HG03097 (cell line): ENCODE measurements at regions not wholly inside any gene's neighbourhood (a gene's known extent, or its start where the extent isn't known, plus 50 kb on each side); places are given as distances from the start of the nearest gene placed in this dataset.
"Not testable (repeated sequence)": the region's sequence is repeated elsewhere in the genome, so short reads cannot be mapped to it uniquely, and the experiment has no call there.

Source experiments
- ATAC-seq: cut with Tn5 transposase; IDR thresholded peaks from one replicate; pipeline ENCODE4 v1.9.1; 2021; ENCODE audit not compliant: unreplicated experiment, low FRiP score

DNA sequence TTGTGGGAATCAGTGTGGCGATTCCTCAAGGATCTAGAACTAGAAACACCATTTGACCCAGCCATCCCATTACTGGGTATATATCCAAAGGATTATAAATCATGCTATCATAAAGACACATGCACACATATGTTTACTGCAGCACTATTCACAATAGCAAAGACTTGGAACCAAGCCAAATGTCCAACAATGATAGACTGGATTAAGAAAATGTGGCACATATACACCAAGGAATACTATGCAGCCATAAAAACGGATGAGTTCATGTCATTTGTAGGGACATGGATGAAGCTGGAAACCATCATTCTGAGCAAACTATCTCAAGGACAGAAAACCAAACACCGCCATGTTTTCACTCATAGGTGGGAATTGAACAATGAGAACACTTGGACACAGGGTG lies 250.9 kb upstream of the FGF13 start:
- not testable (repeated sequence) for ATAC-seq

DNA sequence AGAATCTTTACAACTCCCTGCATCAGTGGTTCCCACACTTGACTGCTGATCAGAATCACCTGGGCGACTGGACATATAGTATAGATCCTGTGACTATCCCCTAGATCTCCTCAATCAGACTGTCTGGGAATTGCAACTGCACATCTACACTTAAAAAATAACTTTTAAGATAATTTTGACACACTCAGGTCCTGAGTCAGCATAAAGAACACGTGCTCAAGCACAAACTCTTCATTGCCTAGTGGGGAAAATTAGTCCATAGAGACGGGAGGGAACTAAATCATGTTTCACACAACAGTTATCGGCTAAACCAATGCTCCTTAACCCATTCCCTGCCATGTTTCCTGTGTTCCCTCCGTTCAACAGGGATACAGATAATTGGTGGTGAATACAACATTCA lies 243.5 kb upstream of the FGF13 start:
- no peak for ATAC-seq

DNA sequence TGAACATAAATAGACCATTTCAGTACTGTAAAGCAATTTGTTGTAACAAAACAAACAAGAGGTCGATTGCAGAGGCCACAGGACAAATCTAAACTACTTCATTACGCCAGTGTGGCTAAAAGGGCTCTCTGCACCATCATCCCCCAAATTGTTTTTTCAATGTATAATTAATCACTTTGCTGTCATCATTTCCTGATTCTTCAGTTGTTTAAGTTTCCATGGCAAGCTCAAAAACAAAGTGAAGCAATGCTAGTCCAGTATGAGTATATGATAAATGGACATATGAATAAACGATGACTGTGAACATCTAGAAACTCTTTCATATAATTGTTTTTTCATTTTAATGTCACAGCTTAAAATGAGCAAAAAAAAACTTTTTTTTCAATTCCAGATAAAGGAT lies 235.4 kb upstream of the FGF13 start:
- ATAC-seq = no peak

DNA sequence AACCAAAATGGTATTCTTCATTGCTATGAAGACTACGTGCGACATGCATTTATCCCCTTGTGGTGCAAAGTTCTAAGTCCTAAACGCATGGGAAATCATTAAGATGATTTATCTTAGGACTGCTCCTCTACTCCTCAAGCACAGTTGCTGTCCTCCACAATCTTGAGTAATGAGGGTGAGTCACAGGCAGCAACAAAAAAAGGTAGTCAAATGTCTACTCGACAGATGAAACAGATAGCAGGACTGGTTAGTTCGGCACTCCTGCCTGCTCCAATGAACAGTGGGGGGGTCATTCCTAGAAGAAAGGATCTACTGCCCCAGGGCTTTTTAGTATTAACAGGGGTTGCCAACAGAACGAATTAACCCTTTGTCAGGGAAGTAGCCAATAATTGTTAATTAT lies 233.7 kb upstream of the FGF13 start:
- no peak for ATAC-seq

DNA sequence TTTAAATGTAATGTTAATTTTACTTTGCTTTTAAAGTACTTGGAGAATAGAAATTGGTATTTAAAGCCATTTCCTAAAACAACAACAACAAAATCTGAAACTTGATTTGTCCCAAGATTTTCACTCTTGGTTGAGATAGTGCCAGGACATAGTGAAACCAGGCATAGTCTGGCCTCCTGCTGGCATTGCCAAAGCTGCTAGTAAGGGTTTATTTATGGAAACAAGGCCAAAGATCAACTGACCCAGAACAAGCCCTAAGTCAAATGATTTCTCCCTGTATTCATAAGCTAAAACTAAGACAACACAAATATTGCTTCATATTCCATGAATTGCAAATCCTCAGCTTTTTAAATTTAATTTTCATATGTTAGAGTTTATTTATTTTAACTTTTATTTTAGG lies 227.5 kb upstream of the FGF13 start:
- ATAC-seq = no peak

DNA sequence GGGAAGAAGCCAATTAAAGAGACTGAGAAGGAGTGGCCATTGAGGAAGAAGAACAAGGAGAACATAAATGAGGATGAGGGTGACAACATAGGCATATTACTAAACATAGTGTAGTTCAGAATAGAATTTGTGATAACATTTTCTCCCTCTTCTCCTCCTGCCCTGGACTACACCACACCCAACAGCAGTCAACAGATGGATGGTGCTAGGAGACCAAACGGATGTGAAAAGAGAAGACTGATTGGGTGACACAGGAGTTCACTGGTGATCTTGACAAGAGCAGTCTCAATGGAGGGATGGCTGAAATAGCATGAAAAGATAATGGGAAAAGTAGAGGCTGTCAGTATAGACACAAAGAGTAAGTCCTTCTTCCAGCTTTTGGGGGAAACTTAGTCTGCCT lies 226.5 kb upstream of the FGF13 start:
- no peak for ATAC-seq

DNA sequence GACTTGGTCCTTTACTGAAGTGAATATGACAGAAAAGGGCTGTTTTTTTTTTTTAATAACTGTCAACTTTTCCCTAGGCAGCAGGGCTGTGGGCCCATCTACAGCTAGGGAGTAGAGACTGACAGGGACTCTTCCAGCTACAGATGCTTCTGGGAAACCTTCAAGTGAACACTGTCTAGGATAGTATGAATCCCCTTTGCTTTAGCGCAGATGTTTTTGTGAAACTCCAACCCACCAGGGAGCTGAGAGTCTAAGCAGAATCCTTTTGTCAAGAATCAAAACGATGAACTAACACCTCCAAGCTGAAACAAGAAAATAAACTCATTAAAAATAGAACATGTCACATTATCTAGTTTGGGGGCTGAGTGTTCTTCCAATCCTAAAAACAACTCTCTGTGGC lies 219.7 kb upstream of the FGF13 start:
- no peak for ATAC-seq

DNA sequence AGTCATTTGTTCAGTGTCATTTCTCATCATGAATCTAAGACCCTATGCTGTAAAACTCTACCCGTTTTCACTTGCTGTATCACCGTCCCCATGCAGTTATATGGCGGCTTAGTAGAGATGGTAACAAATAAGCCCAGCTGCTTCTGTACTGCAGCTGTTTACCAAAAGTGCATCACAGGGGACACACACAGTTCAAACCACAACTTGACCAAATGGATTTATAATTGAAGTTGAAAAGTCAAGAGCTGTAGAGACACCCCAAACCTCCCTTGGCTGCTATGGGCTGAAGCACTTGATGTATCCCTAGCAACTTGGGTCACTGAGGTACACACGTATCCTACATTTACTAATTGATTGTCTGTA lies 219.0 kb upstream of the FGF13 start:
- no peak for ATAC-seq

DNA sequence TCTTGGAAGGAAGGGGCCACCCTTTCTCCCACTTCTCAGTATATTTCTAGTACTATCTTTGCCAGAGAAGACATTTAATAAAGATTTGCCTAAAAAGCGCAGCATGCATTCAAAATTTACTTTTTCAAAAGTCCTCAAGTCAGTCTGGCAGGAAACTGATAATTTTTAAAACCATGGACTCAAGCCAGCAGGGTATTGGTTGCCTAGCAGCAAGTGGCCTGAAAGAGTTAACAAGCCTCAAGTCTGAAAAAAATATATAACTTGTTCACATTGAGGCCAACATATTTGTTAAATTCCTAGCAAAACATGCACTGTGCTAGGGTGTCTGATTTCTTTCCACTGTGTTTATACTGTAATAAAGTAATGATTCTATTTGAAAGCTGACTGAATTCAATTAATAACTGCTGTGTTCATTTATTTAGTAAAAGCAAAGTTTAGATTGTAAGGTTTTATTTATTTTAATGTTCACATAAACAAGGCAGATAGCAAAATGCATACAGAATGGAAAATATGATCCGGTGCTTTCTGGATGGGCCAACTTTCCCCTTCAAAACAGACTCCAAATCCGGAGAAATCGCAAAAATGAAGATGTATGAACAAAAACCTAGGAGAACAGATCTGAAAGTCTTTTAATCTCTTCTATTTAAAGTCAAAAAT lies 218.5 kb upstream of the FGF13 start:
- no peak for ATAC-seq

DNA sequence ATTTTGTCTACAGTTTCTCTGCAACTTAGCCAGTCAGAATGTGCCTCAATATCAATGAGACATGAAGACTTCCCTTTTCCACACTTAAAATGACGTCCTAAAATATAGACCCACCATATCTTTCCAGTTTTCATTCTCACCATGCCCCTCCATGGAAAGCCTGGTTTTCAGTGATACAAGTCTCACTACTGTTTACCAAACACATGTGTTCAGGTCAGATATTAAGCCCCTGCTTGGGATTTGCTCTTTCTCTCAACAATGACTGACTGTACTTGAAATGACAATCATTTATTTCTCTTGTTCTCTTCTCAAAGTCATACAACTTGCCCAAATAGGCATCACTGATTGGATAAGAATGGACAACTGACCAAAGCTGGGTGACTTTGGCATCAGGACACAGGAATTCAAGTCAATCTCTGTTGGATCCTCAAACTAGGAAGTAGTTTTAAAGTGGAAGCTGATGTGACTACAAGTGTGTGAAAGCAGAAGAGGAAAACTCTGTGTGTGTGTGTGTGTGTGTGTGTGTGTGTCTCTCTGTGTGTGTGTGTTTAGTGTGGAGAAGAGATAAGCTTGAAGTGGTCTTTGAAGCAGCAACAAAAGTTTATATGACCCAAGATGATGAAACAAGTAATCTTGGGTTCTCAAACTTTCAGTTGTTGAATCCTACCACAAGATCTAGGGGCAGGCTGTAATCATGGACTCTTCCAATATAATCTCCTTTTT lies 217.4 kb upstream of the FGF13 start:
- no peak for ATAC-seq

DNA sequence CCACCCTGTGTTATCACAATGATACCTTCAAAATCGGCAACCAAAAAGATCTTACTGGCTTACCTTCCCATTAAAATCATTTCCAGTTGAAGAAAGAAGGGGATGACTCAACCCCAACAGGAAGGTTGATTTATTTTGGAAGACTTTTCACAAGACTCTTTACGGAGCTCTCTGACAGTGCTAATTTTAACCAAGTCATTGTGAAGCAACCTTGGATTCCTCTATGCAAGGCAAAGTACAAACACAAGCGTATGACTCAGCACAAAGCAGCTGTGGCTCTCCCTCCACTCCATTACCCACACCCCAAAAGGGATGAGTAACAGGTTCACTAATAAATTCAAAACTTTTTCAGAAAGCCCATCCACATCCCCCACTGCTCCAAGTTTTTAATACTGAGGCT lies 213.8 kb upstream of the FGF13 start:
- ATAC-seq = no peak

DNA sequence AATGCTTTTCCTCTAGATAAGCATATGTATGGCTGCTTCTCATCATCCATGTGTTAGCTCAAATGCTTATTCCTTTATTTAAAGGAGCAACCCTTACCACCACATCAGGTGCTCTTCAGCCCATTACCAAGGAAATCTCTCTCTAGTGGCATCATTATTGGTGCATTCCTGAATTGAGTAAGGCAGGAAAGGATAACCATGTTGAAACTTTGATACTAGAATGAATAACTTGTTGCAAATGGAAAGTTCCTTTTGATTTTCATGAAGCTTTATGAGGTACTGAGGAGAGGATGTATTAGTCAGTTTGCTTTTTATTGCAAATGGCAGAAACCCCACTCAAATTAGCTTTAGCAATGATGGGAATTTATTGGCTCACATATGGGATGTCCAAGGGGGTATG lies 212.3 kb upstream of the FGF13 start:
- ATAC-seq = no peak

DNA sequence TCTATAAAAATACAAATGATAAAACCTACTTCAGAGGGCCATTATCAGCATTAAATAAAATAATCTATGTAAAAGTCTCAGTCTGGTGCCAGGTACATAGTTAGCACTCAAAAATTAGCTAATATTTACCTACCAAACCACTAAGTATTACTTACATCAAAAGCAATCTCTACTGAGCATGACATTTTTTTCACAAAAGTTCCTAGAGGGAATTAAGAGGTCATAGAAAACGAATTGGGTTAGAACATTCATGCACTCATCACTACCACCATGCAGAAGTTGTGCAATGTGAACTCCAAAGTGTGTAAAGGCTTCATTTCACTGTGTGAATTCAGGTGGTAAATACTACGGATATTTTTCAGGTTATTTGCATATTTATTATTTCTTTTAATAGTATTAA lies 209.5 kb upstream of the FGF13 start:
- no peak for ATAC-seq

DNA sequence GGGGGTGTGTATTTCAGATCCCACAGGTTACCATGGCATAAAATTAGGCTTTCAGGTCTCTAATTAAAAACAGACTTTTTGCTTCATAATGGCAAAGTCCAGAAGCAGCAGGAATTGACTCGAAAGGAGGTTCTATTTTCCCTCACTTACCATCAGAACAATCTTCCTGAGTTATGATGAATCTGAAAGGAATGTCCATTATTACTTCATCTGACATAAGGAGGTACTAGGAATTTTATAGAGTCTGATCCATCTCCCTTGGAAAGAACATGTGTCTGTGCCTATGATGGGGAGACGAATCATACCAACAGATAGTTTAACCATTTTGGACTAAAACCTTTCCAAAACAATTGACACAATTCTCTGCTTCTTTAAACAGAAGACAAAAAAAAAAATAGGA lies 206.3 kb upstream of the FGF13 start:
- no peak for ATAC-seq

DNA sequence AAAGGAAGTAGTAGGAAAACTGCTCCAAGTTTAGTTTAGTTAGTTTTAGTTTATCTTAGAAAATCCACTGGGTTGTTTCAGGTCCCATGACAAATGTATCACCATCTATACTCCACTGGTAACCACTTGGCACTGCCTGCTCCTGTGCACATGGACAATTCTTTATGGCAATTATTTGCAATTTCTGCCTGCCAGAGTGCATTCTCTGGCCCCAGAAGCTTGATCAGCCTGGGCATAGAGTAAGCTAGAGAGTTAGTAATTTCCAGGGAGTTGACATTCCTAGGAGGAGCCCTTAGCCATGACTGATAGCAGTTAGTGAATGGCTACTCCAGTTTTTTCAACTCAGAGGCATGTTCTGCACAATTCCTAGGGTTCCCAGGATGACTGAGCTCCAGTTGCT lies 203.2 kb upstream of the FGF13 start:
- ATAC-seq = no peak

DNA sequence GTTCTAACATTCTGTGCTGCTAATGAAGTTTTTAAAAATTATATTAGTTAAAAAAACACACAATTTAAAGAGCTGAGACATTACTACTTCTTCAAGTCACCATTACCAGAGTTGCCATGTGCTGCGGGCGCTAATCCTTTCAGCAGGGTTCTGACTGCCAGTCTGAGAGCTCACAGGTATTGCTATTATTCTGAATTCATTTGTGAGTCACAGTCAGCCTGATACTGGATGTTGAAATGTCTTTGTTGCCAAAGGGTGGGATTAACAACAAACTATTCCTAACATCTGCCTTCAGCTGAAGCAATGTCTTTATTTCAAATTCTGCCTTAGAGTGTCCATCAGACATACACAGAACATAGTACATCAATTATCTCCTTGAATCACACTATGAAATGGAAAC lies 197.1 kb upstream of the FGF13 start:
- no peak for ATAC-seq

DNA sequence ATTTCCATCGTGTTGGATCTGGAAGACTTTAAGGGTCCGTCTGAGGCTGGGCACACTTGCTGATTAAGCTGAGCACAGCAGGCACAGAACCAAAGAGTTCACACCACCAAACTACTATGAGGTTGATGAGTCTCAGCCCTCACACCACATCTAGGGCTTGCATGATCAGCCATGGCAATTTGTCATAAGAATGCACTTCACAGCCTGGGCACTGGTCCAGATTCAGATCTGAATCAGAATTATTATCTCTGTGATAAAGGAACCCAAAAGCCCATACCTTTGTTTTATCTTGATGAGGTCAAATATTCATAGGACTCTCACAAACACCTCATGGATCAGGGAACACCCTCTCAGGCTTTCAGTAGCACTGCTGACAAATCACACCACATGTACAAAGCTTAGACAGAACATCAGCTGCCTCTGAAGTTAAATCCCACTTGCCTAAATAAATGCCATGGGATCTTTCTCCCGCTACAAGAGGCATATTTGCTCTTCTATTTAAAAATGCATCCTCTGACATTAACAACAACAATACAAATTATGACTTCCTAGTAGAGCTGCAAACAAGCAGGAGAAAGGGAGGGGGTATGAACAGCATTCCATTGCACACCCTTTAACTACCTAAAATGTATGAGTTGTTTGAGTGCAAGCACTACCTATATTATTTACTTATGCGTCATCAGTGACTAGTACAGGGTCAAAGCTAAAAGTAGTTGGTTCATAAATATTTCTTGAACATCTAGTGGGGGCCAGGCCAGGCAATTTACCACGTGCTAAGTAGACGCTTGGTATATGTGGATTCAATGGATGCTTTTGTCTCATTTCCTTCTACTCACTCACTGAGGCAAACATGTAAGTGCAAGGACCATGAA lies 186.3 kb upstream of the FGF13 start:
- ATAC-seq = no peak

DNA sequence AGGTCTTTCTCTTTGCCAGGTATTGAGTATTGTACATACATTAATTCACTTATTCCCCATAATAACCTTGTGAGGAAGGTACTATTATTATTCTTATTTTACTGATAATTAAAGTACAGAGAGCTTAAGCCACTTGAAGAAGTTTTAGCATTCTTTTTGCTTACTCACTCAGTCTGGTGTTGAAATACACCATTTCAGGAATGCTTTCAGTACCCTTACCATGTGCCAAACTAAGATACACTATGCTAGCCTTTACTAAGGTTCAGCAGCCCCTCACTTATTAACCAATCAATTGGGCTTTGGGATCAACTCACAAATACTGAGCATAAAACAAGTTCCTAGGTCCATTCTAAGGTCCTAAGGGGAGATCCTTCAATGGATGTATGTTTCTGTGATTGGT lies 179.0 kb upstream of the FGF13 start:
- no peak for ATAC-seq

DNA sequence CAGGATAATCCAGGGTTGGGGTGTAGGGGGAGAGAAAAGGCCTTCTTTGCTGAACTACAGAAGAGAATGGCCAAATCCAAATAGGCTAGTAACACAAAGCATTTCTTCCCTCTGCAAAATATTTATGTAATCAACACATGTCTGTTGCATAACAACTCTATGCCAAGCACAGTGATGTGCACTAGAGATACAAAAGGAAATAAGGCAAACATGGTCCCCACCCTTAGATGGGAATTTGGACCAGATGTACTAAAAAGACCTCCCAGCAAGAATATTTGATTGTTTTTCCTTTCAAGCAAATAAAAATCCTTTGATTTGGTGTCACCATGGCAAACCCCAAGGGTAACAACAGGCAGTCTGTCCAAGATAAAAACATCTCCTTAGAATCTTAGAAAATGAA lies 177.6 kb upstream of the FGF13 start:
- no peak for ATAC-seq

DNA sequence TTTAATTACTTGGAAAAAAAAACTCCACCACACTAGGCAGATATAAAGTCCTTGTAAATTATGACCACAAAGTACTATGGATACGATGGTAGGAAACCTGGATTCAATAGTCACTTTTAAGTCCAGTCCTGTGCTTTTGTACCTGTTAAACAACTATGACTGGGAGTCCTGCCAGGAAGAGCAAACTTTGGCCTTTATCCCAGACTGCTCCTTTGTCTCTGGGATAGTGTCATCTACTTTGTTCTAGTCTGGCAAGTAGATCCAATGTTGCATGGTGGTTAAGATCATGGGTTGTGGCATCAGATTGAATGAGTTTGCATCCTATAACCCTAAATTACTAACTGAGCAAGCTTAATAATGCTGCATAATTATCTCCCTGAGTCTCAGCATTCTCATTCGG lies 175.3 kb upstream of the FGF13 start:
- ATAC-seq = no peak

DNA sequence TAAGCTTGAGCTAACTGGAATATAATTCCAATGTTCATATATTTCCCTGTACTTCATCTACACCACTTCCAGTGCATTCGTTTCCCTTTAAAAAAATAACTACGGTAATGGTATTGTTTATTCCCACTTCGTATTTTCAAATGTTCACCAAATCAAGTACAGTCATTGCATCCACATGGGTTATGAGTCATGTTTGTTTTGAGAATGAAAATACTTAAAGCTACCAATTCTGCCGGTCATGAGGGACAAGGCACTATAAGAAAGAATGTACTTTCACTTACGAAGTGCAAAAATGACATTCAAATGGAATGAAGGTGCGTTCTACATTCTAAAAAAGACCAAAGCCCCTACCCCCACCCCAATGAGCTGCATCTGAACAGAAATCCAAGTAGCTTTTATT lies 174.4 kb upstream of the FGF13 start:
- ATAC-seq = no peak

DNA sequence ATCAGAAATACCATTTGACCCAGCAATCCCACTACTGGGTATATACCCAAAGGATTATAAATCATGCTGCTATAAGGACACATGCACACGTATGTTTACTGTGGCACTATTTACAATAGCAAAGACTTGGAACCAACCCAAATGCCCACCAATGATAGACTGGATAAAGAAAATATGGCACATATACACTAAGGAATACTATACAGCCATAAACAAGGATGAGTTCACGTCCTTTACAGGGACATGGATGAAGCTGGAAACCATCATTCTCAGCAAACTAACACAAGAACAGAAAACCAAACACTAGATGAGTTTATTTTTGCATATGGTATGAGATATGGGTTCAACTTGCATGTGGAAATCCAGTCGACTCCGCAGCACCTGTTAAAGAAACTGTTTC lies 168.8 kb upstream of the FGF13 start:
- ATAC-seq = not testable (repeated sequence)
